DMS 273 (cell line): ENCODE measurements at regions not wholly inside any gene's neighbourhood (a gene's known extent, or its start where the extent isn't known, plus 50 kb on each side); places are given as distances from the start of the nearest gene placed in this dataset.
"Not testable (repeated sequence)": the region's sequence is repeated elsewhere in the genome, so short reads cannot be mapped to it uniquely, and the experiment has no call there.

Experiments used
- DNase-seq: peaks from one replicate; lab custom pipeline; 2025; ENCODE audit not compliant: unreplicated experiment; lab: John Stamatoyannopoulos, UW

DNA sequence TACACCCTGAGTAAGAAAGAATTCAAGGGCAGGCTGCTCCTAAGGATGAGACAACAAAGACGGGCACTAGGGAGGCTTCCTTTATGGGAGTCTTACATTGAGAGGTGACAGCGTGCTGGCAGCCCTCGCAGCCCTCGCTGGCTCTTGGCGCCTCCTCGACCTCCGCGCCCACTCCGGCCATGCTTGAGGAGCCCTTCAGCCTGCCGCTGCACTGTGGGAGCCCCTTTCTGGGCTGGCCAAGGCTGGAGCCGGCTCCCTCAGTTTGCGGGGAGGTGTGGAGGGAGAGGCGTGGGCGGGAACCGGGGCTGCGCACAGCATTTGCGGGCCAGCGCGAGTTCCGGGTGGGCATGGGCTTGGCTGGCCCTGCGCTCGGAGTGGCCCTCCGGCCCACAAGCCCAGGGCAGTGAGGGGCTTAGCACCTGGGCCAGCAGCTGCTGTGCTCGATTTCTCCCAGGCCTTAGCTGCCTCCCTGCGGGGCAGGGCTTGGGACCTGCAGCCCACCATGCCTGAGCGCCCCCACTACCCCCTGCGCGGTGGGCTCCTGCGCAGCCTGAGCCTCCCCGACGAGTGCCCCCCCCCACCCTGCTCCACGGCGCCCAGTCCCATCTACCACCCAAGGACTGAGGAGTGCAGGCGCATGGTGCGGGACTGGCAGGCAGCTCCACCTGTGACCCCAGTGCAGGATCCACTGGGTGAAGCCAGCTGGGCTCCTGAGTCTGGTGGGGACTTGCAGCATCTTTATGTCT lies 75.3 kb downstream of the BARX1 start:
- DNase-seq: not testable (repeated sequence)

DNA sequence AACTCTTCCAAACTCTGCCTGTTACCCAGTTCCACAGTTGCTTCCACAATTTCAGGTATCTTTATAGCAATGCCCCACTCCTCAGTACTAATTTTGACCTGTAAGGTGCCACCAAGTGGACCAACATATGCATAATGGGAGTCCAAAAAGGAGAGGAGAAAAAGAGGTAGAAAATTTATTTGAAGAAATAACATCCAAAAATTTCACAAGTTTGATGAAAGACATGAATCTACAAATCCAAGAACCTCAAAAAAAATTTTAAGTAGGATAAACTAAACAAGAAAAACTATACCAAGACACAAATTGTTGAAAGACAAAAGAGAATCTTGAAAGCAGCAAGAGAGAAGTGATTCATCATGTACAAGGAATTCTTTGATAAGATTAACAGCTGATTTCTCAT lies 79.8 kb downstream of the BARX1 start:
- DNase-seq: no peak

DNA sequence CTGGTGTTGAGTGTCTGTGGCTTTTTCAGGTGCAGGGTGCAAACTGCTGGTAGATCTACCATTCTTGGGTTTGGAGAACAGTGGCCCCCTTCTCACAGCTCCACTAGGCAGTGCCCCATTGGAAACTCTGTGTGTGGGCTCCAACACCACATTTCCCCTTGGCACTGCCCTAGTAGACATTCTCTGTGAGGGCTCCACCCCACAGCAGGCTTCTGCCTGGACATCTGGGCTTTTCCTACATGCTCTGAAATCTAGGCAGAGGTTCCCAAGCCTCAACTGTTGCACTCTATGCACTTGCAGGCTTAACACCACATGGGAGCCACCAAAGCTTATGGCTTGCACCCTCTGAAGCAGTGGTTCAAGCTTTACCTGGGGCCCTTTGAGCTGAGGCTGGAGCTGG lies 80.9 kb downstream of the BARX1 start:
- DNase-seq: no peak

DNA sequence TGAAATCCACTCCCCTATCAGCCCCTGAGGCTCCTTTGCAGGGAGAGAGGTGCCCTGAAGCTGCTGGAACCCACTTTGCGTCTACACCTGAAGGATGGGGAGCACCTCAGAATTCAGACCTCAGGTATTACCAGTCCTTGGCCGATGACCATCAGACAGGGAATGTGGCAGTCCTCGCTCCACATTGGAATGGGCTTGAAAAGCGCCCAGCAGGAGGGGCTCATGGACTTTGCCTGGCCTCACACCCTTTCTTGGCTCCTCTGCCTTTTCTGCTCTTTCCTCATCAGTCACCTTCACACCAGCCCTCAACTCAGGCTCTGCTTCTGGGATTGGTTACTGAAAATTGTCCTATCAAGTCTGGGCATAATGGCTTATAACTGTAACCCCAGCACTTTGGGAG lies 83.9 kb downstream of the BARX1 start:
- no peak for DNase-seq

DNA sequence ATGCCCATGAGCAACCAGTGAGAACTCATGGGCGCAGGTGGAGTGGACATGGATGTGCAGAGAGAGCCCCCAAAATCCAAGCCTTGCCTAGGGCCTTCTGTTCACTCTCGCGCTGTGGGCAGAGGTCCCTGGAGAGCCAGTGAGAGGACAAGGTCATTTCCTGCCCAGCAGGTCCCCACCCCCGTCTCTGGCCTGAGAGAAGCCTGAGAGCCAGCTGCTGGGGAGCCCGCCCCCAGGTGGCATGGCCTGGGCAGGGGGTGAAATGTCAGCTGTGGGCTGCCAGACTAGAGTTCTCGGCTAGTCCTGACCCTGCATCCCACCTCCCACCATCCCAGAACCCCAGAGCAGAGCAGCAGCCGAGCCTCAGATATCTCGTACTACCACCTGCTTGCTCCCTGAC lies 85.3 kb downstream of the BARX1 start:
- no peak for DNase-seq

DNA sequence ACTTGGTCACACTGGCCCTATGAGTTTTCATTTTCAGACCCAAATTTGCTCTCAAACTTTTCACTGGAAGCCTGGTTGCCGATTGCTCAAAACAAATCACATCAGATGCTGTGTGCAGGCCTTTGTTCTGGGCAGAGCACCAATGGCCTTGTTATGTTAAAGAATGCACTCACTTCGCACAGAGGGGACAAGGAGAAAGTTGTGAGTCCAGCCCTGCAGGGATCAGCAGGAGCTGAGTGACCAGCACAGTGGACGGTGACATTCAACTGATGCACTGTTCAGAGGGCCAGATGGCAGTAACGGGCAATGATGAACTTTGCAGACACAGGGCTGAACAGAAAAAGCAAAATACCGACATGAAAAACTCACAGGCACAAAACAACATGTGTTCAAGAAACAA lies 86.1 kb downstream of the BARX1 start:
- DNase-seq: no peak

DNA sequence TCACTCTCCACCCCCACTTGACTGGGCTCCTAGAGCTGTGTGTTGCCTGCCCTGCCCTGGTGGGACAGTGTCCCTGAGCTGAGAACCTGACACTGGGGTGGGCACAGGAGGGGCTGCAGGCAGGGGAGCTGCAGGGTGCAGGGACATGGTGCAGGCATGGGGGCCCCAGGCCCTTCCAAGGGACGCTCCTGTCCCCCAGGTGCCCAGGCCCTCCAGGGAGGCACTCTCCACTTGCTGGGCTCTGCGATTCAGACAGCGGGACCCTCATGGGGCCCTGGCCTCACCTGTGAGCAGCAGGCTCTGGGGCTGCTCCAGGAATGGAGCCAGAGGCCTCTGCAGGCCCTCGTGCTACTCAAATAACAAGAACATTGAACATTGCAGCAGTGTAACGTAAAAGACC lies 89.4 kb downstream of the BARX1 start:
- no peak for DNase-seq

DNA sequence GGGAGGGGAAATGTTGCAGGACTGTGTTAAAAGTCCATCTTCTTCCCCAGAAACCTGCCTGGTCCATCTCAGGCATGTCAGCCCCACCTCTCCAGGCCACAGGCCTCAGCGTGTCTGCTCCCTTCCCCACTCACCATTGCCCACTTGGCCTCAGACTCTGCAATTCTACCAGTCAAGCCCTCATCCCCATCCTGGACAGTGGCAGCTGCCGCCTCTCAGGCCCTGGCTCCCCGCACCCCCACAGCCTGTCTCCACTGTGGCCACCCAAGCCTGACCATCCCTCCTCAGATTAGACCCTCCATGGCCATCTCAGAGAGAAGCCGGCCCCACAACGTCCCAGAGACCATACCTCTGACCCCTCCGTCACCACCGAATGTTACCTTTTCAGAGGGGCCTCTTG lies 89.9 kb downstream of the BARX1 start:
- DNase-seq: no peak

DNA sequence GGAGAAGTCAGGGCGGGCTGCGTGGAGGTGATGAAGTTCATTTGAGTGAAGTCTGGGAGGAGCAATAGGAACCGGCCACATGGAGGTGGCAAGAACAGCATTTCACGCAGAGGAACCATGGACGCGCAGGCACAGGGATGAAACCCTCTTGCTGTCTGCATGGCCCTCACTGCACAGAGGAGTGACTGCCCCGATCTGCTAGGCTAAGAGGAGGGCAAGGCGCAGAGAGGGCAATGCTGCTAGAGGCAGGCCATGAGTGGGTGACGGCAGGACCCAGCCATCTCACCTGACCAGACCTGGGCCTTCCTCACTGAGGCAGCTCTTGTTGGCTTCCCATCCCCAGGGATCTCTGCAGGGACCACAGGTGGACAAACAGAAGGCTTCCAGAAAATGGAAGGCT lies 90.3 kb downstream of the BARX1 start:
- no peak for DNase-seq

DNA sequence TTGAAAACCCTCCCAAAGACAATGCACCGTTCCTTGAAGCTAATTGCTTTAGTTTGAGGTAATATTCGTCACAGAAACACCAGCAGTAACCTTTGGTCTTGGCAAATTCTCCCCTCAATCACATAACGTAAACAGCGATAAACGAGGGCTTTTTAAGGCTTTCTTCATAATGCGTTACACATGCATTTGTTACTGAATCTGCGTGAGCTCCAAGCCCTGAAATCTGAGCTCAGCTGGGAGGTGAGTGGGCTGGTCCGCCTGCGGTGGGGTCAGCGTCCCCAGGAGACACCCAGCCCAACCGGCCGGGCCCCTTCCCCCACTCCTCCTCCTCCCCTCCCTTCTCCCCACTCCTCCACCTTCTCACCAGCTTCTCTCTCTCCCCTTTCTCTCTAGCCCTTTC lies 91.1 kb downstream of the BARX1 start:
- DNase-seq: no peak

DNA sequence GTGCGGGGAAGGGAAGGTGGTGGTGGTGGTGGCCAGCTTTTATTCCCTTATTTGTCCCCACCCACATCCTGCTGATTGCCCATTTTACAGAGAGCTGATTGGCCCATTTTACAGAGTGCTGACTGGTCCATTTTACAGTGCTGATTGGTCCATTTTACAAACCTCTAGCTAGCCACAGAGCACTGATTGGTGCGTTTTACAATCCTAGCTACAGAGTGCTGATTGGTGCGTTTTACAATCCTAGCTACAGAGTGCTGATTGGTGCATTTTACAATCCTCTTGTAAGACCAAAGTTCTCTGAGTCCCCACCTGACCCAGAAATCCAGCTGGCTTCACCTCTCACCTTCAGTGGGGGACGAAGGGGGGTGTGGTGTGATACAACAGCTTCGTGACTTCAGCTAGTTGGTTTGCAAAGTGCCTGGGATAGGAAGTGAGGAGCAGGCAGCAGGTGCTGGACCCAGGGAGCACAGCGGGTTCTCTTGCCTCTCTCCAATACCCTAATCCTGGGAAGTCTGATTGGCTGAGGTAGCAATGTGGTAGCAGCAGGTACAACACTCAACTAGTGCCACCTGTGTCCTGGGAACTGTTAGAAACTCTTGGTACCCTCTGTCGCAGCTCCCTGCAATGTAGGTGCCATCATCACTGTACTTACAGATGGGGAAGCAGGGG lies 92.1 kb downstream of the BARX1 start:
- no peak for DNase-seq

DNA sequence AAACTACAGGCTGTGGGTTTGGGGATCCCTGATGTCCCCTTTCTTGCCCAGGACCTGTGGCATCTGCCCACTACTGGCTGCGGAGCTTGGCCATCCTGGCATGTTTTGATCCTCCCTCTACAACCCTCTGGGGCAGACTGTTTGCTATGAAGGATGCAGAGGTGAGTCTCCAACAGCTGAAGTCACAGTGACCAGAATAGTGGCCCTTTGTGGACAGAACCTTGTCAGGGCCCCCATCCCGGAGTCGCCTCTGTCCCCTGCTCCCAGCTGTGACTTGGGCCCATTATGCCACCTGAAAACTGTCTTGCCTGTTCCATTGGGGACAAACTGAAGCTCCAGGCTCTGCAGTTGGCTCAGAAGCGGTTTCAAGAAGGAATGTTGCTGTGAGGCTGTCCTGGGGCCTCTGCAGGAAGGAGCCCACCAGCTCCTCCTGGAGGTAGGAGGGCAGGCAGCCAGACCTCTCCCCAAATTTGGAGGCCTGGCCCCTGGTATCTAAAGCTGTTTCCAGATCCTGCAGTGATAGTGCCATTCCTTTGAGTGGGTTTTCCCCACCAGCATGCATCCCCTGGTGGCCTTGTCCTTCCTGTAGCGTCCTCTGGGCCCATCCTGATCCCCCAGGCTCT lies 93.3 kb downstream of the BARX1 start:
- DNase-seq: no peak

DNA sequence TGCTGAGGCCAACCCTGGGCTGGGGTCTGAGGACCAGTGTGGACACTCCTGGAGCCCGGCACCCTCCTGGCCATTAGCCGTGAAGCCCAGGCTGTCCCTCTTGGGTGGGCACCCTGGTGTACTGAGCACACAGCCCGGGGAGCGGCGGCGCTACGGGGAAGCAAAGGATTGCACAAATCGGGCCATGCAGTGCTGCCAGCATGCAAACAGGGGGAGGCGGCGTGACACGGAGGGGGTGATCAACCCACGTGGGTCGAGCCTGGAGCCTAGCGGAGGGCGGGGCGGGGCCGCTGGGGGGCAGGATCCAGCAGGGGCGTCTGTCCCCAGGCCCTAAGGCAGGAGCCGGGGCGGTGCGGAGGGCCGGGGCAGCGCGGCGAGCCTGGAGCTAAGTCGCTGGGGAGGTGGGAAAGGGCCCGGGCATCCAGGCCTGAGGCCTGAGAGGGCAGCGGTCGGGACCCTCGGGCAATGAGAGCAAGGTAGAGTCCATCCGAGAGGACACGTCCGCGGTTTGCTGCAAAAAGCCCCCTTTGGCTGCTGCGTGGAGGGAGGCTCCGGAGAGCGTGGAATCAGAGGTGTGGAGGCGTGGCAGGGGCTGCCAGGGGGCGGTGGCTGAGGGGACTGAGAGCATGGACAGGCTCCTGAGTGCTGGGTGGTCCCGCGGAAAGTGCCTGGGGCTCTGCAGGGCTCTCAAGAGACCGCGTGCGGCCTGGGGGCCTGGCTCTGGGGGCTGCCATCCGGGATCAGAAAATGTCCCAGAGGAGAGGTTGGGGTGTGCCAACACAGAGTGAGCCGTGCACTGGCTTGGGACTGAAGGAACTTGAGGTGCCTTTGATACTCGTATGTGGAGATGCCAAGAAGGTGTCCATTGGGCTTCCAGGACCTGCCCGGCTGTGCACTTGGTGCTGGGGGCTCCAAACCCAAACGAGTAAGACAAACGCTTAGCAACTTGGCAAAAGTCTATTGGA lies 94.2 kb downstream of the BARX1 start:
- DNase-seq: no peak

DNA sequence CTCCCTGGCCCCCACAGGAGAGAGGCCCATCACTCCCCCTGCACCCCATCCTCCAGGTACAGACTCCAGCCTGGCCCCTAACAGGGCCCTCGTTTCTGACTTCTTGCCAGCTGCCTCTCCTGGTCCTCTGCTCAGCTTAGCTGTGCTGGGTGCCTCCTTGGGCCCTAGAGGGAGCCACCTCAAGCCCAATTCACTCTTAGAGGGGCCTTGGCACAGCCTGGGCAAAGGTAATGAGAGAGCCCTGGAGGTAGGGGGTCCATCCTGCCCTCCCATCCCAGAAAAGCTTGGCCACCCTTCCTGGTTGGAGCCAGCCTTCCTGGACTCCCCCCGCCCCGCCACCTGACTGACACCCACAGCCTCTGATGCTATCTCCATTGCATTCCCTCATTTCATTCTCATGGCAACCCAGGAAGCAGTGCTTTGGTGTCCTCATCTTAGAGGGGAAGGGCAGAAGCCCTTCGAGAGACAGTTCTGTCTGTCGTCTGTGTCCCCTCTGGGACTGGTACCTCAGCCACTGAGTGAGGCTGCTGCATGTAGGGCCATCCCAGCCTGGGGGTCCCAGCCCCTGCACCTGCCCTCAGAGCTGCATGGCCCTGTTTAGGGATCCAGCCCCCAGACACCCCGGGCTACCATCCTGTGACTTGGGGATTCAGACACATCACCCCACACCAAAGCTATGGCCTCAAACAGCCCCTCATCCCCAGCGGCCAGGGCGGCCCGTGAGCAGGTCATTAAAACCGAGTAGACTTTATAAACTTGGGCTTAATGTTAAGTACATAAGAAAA lies 95.5 kb downstream of the BARX1 start:
- peak; percentile 15 for DNase-seq

DNA sequence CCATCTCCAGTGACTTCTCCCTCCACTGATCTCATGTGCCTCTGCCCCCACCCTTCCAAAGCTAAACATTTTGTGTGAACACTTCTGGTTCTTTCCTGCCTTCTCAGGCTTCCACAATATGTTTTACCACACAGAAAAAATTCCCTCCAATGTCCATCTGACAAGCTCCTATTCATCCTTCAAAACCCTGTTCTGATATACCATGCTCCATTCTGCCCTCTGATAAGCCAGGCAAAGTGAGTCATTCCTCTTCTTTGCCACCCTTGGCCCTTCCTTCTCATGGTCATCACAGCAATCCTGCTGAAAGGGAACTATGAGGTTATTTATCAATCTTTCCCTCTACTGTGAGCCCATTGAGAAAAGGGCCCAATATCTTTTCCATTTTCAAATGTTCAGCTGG lies 97.6 kb downstream of the BARX1 start:
- DNase-seq: no peak

DNA sequence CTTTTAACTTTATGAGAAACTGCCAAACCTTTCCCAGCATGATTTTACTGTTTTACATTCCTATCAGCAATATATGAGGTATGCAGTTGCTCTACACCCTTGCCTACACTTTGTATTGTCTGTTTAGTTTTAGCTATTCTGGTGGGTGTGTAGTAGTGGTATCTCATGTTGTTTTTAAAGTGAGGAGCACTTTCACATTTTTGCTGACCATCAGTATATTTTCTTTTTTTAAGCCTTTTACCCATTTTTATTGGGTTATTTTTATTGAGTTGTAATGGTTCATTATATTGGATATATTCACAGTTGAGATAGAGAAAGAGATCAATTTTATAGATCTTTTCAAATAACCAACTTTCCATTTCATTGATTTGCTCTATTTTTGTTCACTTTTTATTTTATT lies 102.4 kb downstream of the BARX1 start:
- no peak for DNase-seq

DNA sequence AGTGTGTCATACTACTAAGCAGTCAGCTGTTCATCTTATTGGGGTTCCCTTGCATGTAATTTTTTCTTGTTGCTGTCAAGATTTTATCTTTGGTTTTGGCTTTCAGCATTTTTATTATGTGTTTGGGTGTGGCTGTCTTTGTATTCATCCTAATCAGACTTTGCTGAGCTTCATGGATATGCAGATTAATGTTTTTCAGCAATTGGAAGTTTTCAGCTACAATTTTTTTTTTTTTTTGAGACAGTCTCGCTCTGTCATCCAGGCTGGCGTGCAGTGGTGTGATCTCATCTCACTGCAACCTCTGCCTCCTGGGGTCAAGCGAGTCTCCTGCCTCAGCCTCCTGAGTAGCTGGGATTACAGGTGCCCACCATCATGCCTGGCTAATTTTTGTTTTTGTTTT lies 108.8 kb downstream of the BARX1 start:
- DNase-seq: no peak

DNA sequence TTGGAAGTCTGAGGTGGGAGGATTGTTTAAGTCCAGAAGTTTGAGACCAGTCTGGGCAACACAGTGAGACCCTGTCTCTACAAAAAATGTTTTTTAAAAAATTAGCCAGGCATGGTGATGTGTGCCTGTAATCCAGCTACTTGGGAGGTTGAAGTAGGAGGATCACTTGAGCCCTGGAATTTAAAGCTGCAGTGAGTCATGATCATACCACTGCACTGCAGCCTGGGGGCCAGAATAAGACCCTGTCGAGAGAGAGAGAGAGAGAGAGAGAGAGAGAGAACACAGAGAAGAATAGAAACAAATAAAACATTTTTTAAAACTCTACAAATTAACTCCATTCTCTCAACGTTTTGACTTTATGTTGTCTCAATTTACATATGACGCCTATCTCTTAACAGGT lies 111.8 kb downstream of the BARX1 start:
- DNase-seq: no peak

DNA sequence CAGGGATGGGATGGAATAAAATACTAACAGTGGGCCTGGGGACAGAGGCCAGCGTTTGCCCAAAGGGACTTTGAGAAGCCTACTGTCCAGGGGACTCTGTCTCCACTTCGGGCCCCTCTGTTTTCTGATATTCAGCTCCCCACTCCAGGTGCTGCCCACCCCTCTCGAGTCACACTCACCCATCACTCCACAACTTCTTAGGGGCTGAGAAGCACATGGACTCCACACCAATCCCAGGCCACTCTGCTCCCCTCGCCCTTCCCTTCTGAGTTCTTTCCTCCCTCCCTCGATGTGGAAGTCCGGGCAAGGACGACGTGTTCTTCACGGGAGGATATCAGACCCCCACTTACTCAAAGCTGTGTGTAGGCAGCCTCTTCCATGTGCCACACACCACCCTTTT lies 124.5 kb downstream of the BARX1 start:
- no peak for DNase-seq

DNA sequence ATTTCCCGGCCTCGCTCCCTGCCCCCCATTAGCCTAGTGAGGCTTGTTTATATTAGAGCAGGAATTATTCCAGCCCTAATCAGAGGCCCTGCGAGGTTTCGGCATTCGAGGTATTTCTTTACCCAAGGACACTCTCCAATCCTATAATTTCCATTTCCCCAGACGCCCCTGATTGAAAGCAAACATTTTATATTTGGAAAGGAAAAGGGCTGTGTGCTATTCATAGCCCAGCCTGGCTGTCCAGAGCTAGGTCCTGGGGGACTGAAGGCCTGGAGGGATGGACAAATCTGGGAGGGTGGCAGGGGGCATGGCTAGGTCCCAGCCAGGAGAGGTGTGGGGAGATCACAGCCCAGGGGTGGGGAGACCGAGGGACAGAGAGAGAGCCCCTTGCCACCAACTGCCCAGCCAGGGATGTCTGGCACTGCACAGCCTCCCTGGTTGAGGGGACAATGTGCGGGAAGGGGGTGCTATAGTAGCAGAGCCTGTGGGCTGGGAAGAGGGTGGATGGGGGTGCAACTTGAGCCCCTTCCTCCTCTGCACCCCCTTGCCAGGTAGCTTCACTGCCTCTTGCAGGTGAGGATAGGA lies 125.1 kb downstream of the BARX1 start:
- no peak for DNase-seq
